ENCODE measurements at regions not wholly inside any gene's neighbourhood (a gene's known extent, or its start where the extent isn't known, plus 50 kb on each side); places are given as distances from the start of the nearest gene placed in this dataset.

DNA sequence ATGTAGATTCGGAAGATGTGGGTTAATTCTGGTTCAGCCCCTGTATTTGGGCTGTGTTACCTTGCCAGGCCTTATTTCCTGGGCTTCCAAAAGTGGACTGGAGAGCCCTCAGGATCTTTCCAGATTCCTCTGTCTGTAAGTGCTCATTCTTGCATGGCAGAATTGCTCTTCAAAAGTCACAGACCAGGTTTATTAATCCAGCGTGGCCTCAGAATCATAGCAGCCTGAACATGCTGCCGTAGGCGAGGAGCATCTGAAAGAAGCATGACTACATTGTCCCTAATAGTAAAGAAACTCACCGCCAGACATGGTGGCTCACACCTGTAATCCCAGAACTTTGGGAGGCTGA is 307.8 kb downstream of the GADD45G start:
- Mint-ChIP-seq H3K4me1 (ENCODE audit: low read depth, unreplicated experiment) (peaks cover 5% of the 10 kb centered on the region), H3K4me3 (ENCODE audit: unreplicated experiment) (no peak overlapping the region), H3K9me3 (ENCODE audit: unreplicated experiment) (no peaks in the 10 kb centered on the region), H3K36me3 (ENCODE audit: insufficient read depth, unreplicated experiment) (no peaks in the 10 kb centered on the region), H3K27ac (ENCODE audit: unreplicated experiment) (no peak overlapping the region), H3K27me3 (ENCODE audit: insufficient read depth, unreplicated experiment) (no peaks in the 10 kb centered on the region)
- intact Hi-C loops (cut with micrococcal nuclease; ENCODE audit: unreplicated experiment): no loop called here
- no peak overlapping the region for H3K4me3 ChIP-seq (ENCODE audit: low read depth, low read length)
- no peaks in the 10 kb centered on the region for H3K27me3 ChIP-seq (replicated peaks; ENCODE audit: control insufficient read depth, insufficient read depth, low read length)
- TF ChIP-seq, protein P1, sequence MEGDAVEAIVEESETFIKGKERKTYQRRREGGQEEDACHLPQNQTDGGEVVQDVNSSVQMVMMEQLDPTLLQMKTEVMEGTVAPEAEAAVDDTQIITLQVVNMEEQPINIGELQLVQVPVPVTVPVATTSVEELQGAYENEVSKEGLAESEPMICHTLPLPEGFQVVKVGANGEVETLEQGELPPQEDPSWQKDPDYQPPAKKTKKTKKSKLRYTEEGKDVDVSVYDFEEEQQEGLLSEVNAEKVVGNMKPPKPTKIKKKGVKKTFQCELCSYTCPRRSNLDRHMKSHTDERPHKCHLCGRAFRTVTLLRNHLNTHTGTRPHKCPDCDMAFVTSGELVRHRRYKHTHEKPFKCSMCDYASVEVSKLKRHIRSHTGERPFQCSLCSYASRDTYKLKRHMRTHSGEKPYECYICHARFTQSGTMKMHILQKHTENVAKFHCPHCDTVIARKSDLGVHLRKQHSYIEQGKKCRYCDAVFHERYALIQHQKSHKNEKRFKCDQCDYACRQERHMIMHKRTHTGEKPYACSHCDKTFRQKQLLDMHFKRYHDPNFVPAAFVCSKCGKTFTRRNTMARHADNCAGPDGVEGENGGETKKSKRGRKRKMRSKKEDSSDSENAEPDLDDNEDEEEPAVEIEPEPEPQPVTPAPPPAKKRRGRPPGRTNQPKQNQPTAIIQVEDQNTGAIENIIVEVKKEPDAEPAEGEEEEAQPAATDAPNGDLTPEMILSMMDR (IDR thresholded peaks at IDR 0.05; ENCODE audit: insufficient read depth in 1 of 2, low read depth in 1 of 2, low read length in 1 of 2, severe bottlenecking in 1 of 2, unreplicated experiment in 1 of 2): no peak
- CTCF ChIA-PET: no interaction called here
- H3K9me3 ChIP-seq: no peaks in the 10 kb centered on the region
- no TSS peak for BruUV-seq (replicated peaks)
- peaks cover 16% of the 10 kb centered on the region; the same call in 1 of the 2 replicates for H3K4me1 ChIP-seq
- POLR2A ChIA-PET: no interaction called here
- H3K36me3 ChIP-seq (ENCODE audit: control insufficient read depth, insufficient read depth, low read length): no peaks in the 10 kb centered on the region
- DNase-seq: no peak

DNA sequence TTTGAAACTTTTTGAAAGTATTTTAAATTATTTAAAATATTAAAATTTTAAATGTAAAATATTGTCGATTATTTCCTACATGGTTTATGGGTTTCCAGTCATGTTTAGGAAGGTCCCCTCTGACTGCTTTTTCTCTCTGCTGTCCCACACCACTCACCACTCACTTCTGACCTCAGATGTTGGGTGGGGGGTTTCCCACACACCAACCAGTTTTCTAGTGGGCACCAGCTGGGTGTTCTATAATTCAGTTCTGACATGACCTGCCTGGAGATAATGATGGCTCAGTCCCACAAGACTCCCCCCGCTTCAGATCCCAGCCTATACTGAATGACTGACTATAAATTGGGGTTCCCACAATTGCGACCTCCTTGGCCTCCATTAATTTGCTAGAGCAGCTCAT is 310.4 kb downstream of the GADD45G start:
- CTCF ChIA-PET: no interaction called here
- POLR2A ChIA-PET: no interaction called here
- BruUV-seq (replicated peaks): no TSS peak
- Histone ChIP-seq H3K36me3 (ENCODE audit: control insufficient read depth, insufficient read depth, low read length) (no peaks in the 10 kb centered on the region), H3K9me3 (no peaks in the 10 kb centered on the region), H3K4me1 (peaks cover 16% of the 10 kb centered on the region; the same call in 1 of the 2 replicates), H3K27me3 (replicated peaks; ENCODE audit: control insufficient read depth, insufficient read depth, low read length) (no peaks in the 10 kb centered on the region), H3K4me3 (ENCODE audit: low read depth, low read length) (no peak overlapping the region)
- H3K27me3 Mint-ChIP-seq (ENCODE audit: insufficient read depth, unreplicated experiment): no peaks in the 10 kb centered on the region
- H3K36me3 Mint-ChIP-seq (ENCODE audit: insufficient read depth, unreplicated experiment): no peaks in the 10 kb centered on the region
- H3K4me3 Mint-ChIP-seq (ENCODE audit: unreplicated experiment): no peak overlapping the region
- TF ChIP-seq, protein P1 (IDR thresholded peaks at IDR 0.05; ENCODE audit: insufficient read depth in 1 of 2, low read depth in 1 of 2, low read length in 1 of 2, severe bottlenecking in 1 of 2, unreplicated experiment in 1 of 2): no peak
- intact Hi-C loops (cut with micrococcal nuclease; ENCODE audit: unreplicated experiment): no loop called here
- H3K9me3 Mint-ChIP-seq (ENCODE audit: unreplicated experiment): no peaks in the 10 kb centered on the region
- peaks cover 17% of the 10 kb centered on the region for H3K4me1 Mint-ChIP-seq (ENCODE audit: low read depth, unreplicated experiment)
- no peak for DNase-seq
- no peak overlapping the region for H3K27ac Mint-ChIP-seq (ENCODE audit: unreplicated experiment)

GRCh38 chr9:89916001-89916597 is 311.3 kb downstream of the GADD45G start:
- no peaks in the 10 kb centered on the region for H3K27me3 ChIP-seq (replicated peaks; ENCODE audit: control insufficient read depth, insufficient read depth, low read length)
- H3K4me1 Mint-ChIP-seq (ENCODE audit: low read depth, unreplicated experiment): peaks cover 19% of the 10 kb centered on the region
- POLR2A ChIA-PET: no interaction called here
- H3K9me3 ChIP-seq: no peaks in the 10 kb centered on the region
- peaks cover 16% of the 10 kb centered on the region; the same call in 1 of the 2 replicates for H3K4me1 ChIP-seq
- H3K4me3 Mint-ChIP-seq (ENCODE audit: unreplicated experiment): no peak overlapping the region
- H3K36me3 ChIP-seq (ENCODE audit: control insufficient read depth, insufficient read depth, low read length): no peaks in the 10 kb centered on the region
- TF ChIP-seq, protein P1 (IDR thresholded peaks at IDR 0.05; ENCODE audit: insufficient read depth in 1 of 2, low read depth in 1 of 2, low read length in 1 of 2, severe bottlenecking in 1 of 2, unreplicated experiment in 1 of 2): no peak
- CTCF ChIA-PET: no interaction called here
- H3K27ac Mint-ChIP-seq (ENCODE audit: unreplicated experiment): no peak overlapping the region
- H3K36me3 Mint-ChIP-seq (ENCODE audit: insufficient read depth, unreplicated experiment): no peaks in the 10 kb centered on the region
- no TSS peak for BruUV-seq (replicated peaks)
- no peaks in the 10 kb centered on the region for H3K9me3 Mint-ChIP-seq (ENCODE audit: unreplicated experiment)
- intact Hi-C loops (cut with micrococcal nuclease; ENCODE audit: unreplicated experiment): no loop called here
- no peak overlapping the region for H3K4me3 ChIP-seq (ENCODE audit: low read depth, low read length)
- peak in 1 of 2 experiments; percentile 18 for DNase-seq
- H3K27me3 Mint-ChIP-seq (ENCODE audit: insufficient read depth, unreplicated experiment): no peaks in the 10 kb centered on the region

Data from Caco-2 (cell line).